ENCODE measurements at regions not wholly inside any gene's neighbourhood (a gene's known extent, or its start where the extent isn't known, plus 50 kb on each side); places are given as distances from the start of the nearest gene placed in this dataset.

GRCh38 chr3:5055357-5056110 lies 66.6 kb upstream of the ARL8B start:
- H3K27me3 ChIP-seq (replicated peaks; ENCODE audit: insufficient read depth) = no peaks in the 10 kb centered on the region
- H3K9me2 ChIP-seq (ENCODE audit: insufficient read depth) = no peaks in the 10 kb centered on the region
- no peaks in the 10 kb centered on the region for H3K9me3 ChIP-seq (ENCODE audit: low read depth)
- H3K4me2 ChIP-seq (ENCODE audit: unreplicated experiment) = no peak overlapping the region
- peaks cover 58% of the 10 kb centered on the region for H3K4me1 ChIP-seq (ENCODE audit: insufficient read depth)
- no peaks in the 10 kb centered on the region for H4K20me1 ChIP-seq (ENCODE audit: insufficient read depth)
- 0 out of 2 replicates have a peak overlapping the region, but pooled peaks have one; percentile 2 for H3K9ac ChIP-seq
- H3K79me2 ChIP-seq (ENCODE audit: insufficient read depth) = no peaks in the 10 kb centered on the region
- no peak overlapping the region for H3K4me3 ChIP-seq
- in situ Hi-C loops (cut with MboI) = loop anchor here (5.0 to 25.0 kb wide), 2 partner anchors 343 to 718 kb away; no protein-coding TSS in a partner anchor
- no peak for DNase-seq
- 94 to 99% methylated on average over 6 of the region's 6 CpGs for WGBS, 2 experiments (ENCODE audit: low coverage in 1 of 2, low lambda C conversion rate in 2 of 2, missing lambda C conversion rate in 2 of 2)
- peak overlapping the region; percentile 9; the same call in 1 of the 2 replicates for H2AFZ ChIP-seq
- no peaks in the 10 kb centered on the region for H3K36me3 ChIP-seq (ENCODE audit: low read depth)
- peaks cover 30% of the 10 kb centered on the region for H3F3A ChIP-seq (ENCODE audit: insufficient read depth)
- no peak overlapping the region for H3K27ac ChIP-seq
- TF ChIP-seq EZH2phosphoT487 (IDR thresholded peaks at IDR 0.05; ENCODE audit: insufficient read depth, low read depth) (no peak), EZH2 (IDR thresholded peaks at IDR 0.05; ENCODE audit: insufficient read depth, poor library complexity, severe bottlenecking) (no peak)

DNA sequence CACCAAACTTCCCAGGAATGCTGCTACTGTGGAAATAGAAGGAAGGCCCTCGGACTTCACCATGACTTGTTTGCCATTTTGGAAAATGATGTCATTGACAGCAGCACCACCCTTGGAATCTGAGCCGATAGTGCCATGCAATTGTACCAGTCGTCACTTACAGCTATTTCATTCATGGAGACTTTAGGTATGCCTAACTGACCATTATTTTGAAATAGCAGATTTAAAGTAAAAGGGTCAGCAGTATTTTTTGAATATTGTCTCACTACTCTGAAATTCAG lies 66.0 kb upstream of the ARL8B start:
- H4K20me1 ChIP-seq (ENCODE audit: insufficient read depth) = no peaks in the 10 kb centered on the region
- no peak for TF ChIP-seq EZH2 (IDR thresholded peaks at IDR 0.05; ENCODE audit: insufficient read depth, poor library complexity, severe bottlenecking)
- TF ChIP-seq EZH2phosphoT487 (IDR thresholded peaks at IDR 0.05; ENCODE audit: insufficient read depth, low read depth) = no peak
- no peaks in the 10 kb centered on the region for H3K36me3 ChIP-seq (ENCODE audit: low read depth)
- H3F3A ChIP-seq (ENCODE audit: insufficient read depth) = peaks cover 30% of the 10 kb centered on the region
- in situ Hi-C loops (cut with MboI) = loop anchor here (5.0 to 25.0 kb wide), 2 partner anchors 344 to 719 kb away; no protein-coding TSS in a partner anchor
- no peak overlapping the region for H3K4me3 ChIP-seq
- H3K4me1 ChIP-seq (ENCODE audit: insufficient read depth) = peaks cover 58% of the 10 kb centered on the region
- no peaks in the 10 kb centered on the region for H3K9me3 ChIP-seq (ENCODE audit: low read depth)
- no peak overlapping the region for H3K4me2 ChIP-seq (ENCODE audit: unreplicated experiment)
- H3K27ac ChIP-seq = no peak overlapping the region; the same call in 1 of the 2 replicates
- no peaks in the 10 kb centered on the region for H3K9me2 ChIP-seq (ENCODE audit: insufficient read depth)
- 73 to 85% methylated on average over 3 of the region's 3 CpGs for WGBS, 2 experiments (ENCODE audit: low coverage in 1 of 2, low lambda C conversion rate in 2 of 2, missing lambda C conversion rate in 2 of 2)
- H3K9ac ChIP-seq = no peak overlapping the region
- H3K79me2 ChIP-seq (ENCODE audit: insufficient read depth) = no peaks in the 10 kb centered on the region
- H2AFZ ChIP-seq = peak overlapping the region; percentile 9; the same call in 1 of the 2 replicates
- DNase-seq = peak; percentile 27
- H3K27me3 ChIP-seq (replicated peaks; ENCODE audit: insufficient read depth) = no peaks in the 10 kb centered on the region

DNA sequence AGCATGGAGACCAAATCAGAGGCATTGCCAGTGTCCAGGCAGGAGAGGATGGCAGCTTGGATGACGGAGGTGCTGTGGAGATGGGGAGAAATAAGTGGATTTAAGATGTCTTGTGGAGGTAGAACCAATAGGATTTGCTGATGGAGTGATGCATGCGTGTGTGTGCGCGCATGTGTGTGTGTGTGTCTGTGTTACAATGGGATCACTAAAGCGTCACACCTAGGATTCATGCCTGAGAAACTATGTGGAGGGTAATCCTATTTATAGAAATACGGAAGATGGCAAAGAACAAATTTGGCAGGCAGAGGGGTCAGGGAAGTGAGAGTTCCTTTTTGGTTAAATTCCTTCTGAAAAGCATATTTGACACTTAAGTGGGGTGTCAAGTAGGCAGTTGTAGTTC lies 64.8 kb upstream of the ARL8B start:
- in situ Hi-C loops (cut with MboI) = loop anchor here (5.0 to 25.0 kb wide), 2 partner anchors 345 to 720 kb away; no protein-coding TSS in a partner anchor

GRCh38 chr3:5057857-5058324 lies 64.2 kb upstream of the ARL8B start:
- 15 to 16% methylated on average over 7 of the region's 7 CpGs for WGBS, 2 experiments (ENCODE audit: low coverage in 1 of 2, low lambda C conversion rate in 2 of 2, missing lambda C conversion rate in 2 of 2)
- H3K4me1 ChIP-seq (ENCODE audit: insufficient read depth) = peaks cover 44% of the 10 kb centered on the region
- H3K27ac ChIP-seq = peak overlapping the region; percentile 92
- H4K20me1 ChIP-seq (ENCODE audit: insufficient read depth) = no peaks in the 10 kb centered on the region
- TF ChIP-seq EZH2phosphoT487 (IDR thresholded peaks at IDR 0.05; ENCODE audit: insufficient read depth, low read depth) = no peak
- H3F3A ChIP-seq (ENCODE audit: insufficient read depth) = peaks cover 15% of the 10 kb centered on the region
- no peaks in the 10 kb centered on the region for H3K9me3 ChIP-seq (ENCODE audit: low read depth)
- DNase-seq = peak; percentile 93
- in situ Hi-C loops (cut with MboI) = loop anchor here (5.0 to 25.0 kb wide), 2 partner anchors 346 to 721 kb away; no protein-coding TSS in a partner anchor
- H3K27me3 ChIP-seq (replicated peaks; ENCODE audit: insufficient read depth) = no peaks in the 10 kb centered on the region
- no peaks in the 10 kb centered on the region for H3K79me2 ChIP-seq (ENCODE audit: insufficient read depth)
- H3K36me3 ChIP-seq (ENCODE audit: low read depth) = no peaks in the 10 kb centered on the region
- H2AFZ ChIP-seq = no peak overlapping the region
- peak overlapping the region; percentile 17 for H3K4me2 ChIP-seq (ENCODE audit: unreplicated experiment)
- no peak overlapping the region; the same call in 1 of the 2 replicates for H3K4me3 ChIP-seq
- peak overlapping the region; percentile 78 for H3K9ac ChIP-seq
- H3K9me2 ChIP-seq (ENCODE audit: insufficient read depth) = no peaks in the 10 kb centered on the region

More for the DNA sequence above, 64.8 kb upstream of the ARL8B start:
- Histone ChIP-seq H3F3A (ENCODE audit: insufficient read depth) (peaks cover 21% of the 10 kb centered on the region), H3K79me2 (ENCODE audit: insufficient read depth) (no peaks in the 10 kb centered on the region), H3K9me2 (ENCODE audit: insufficient read depth) (no peaks in the 10 kb centered on the region), H3K9me3 (ENCODE audit: low read depth) (no peaks in the 10 kb centered on the region), H3K36me3 (ENCODE audit: low read depth) (no peaks in the 10 kb centered on the region), H2AFZ (no peak overlapping the region), H3K4me2 (ENCODE audit: unreplicated experiment) (no peak overlapping the region), H3K27me3 (replicated peaks; ENCODE audit: insufficient read depth) (no peaks in the 10 kb centered on the region), H3K4me3 (no peak overlapping the region), H3K9ac (peak overlapping the region; percentile 38; the same call in 1 of the 2 replicates), H4K20me1 (ENCODE audit: insufficient read depth) (no peaks in the 10 kb centered on the region), H3K4me1 (ENCODE audit: insufficient read depth) (peaks cover 50% of the 10 kb centered on the region), H3K27ac (peak overlapping the region; percentile 3; the same call in 1 of the 2 replicates)
- no peak for TF ChIP-seq EZH2 (IDR thresholded peaks at IDR 0.05; ENCODE audit: insufficient read depth, poor library complexity, severe bottlenecking)
- no peak for TF ChIP-seq EZH2phosphoT487 (IDR thresholded peaks at IDR 0.05; ENCODE audit: insufficient read depth, low read depth)
- DNase-seq = no peak
- 83 to 84% methylated on average over 6 of the region's 6 CpGs for WGBS, 2 experiments (ENCODE audit: low coverage in 1 of 2, low lambda C conversion rate in 2 of 2, missing lambda C conversion rate in 2 of 2)
